KMS-11 (cell line): ENCODE measurements at regions not wholly inside any gene's neighbourhood (a gene's known extent, or its start where the extent isn't known, plus 50 kb on each side); places are given as distances from the start of the nearest gene placed in this dataset.
"Not testable (repeated sequence)": the region's sequence is repeated elsewhere in the genome, so short reads cannot be mapped to it uniquely, and the experiment has no call there.

ENCODE experiments used
- H2AFZ ChIP-seq: fragments of 200-600 bp; sonication (generic); 2 replicates; pipeline ENCODE4 v1.6.1; 2016; ENCODE audit warnings: antibody characterized with exemption, mixed run types, low read depth
- H3K27ac ChIP-seq: fragments of 200-600 bp; sonication (generic); 2 replicates; pipeline ENCODE4 v1.6.1; 2016; ENCODE audit warnings: mild to moderate bottlenecking, mixed run types
- H3K27me3 ChIP-seq: fragments of 200-600 bp; sonication (generic); 2 replicates; pipeline ENCODE4 v1.6.1; 2017; ENCODE audit warnings: mild to moderate bottlenecking, low read depth, mixed run types, moderate library complexity; ENCODE audit not compliant: insufficient read depth
- H3K36me3 ChIP-seq: fragments of 200-600 bp; sonication (generic); 2 replicates; pipeline ENCODE4 v1.6.1; 2017; ENCODE audit warnings: mild to moderate bottlenecking, mixed run types; ENCODE audit not compliant: insufficient read depth
- H3K4me1 ChIP-seq: fragments of 200-600 bp; sonication (generic); 2 replicates; pipeline ENCODE4 v1.6.1; 2016; ENCODE audit warnings: mild to moderate bottlenecking, low read depth, mixed run types; ENCODE audit not compliant: poor library complexity, severe bottlenecking
- H3K4me2 ChIP-seq: fragments of 200-600 bp; sonication (generic); 2 replicates; pipeline ENCODE4 v1.7.0; 2016; ENCODE audit warnings: mild to moderate bottlenecking, mixed run types
- H3K4me3 ChIP-seq: fragments of 200-600 bp; sonication (generic); IDR thresholded peaks from 2 replicates; pipeline ENCODE4 v1.6.1; 2017; ENCODE audit warnings: low read depth, low read length, mixed read lengths; ENCODE audit not compliant: insufficient read depth
- H3K79me2 ChIP-seq: fragments of 200-600 bp; sonication (generic); 2 replicates; pipeline ENCODE4 v1.6.1; 2016; ENCODE audit warnings: low read depth, mixed run types; ENCODE audit not compliant: insufficient read depth
- H3K9ac ChIP-seq: fragments of 200-600 bp; sonication (generic); 2 replicates; pipeline ENCODE4 v1.6.1; 2016; ENCODE audit warnings: mild to moderate bottlenecking, mixed run types
- H4K20me1 ChIP-seq: fragments of 200-600 bp; sonication (generic); 2 replicates; pipeline ENCODE4 v1.6.1; 2016; ENCODE audit warnings: mild to moderate bottlenecking, mixed run types; ENCODE audit not compliant: insufficient read depth
- TF ChIP-seq, protein P1 (sequence below): fragments of 200-600 bp; sonication (generic); conservative IDR thresholded peaks from 2 replicates; pipeline ENCODE4 v1.6.1; 2017; ENCODE audit warnings: low read depth, mild to moderate bottlenecking, antibody characterized with exemption, low read length, moderate library complexity, mixed read lengths

DNA sequence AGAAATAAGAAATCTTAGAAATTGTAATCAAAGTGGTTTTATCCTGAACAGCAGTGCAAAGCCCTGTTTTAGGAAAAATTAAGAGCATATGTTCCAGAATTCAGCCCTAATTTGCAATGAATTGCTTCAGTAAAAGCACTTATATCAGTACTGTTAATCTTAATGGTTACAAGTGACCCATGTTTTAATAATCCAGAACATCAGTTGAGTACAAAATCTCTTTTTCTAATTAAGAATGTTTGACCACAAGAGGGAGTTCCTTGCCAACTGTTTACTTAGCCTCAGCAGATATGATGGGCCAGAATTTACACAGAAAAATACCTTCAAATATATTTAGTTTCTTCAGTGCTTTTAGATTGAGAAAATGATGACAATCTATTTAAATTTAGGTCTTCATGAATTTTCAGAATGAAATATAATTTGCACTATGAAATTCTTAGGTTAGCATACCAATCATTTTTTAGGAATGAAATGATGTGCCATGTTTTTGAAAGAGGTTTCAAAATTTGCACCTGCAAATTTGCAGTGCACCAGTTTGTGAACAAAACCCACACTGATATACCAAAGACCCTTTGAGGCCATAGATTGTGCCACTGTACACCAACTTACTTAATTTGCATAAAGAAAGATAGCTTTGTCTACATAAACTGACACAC lies 926.3 kb upstream of the ARRDC3 start:
- Histone ChIP-seq H3K36me3 (no peaks in the 10 kb centered on the region), H3K79me2 (no peaks in the 10 kb centered on the region), H3K9ac (no peak overlapping the region), H3K4me1 (peaks cover 9% of the 10 kb centered on the region), H3K27me3 (no peaks in the 10 kb centered on the region), H3K4me2 (no peak overlapping the region), H4K20me1 (no peaks in the 10 kb centered on the region), H3K27ac (no peak overlapping the region), H2AFZ (no peak overlapping the region), H3K4me3 (no peak overlapping the region)
- TF ChIP-seq, protein P1, sequence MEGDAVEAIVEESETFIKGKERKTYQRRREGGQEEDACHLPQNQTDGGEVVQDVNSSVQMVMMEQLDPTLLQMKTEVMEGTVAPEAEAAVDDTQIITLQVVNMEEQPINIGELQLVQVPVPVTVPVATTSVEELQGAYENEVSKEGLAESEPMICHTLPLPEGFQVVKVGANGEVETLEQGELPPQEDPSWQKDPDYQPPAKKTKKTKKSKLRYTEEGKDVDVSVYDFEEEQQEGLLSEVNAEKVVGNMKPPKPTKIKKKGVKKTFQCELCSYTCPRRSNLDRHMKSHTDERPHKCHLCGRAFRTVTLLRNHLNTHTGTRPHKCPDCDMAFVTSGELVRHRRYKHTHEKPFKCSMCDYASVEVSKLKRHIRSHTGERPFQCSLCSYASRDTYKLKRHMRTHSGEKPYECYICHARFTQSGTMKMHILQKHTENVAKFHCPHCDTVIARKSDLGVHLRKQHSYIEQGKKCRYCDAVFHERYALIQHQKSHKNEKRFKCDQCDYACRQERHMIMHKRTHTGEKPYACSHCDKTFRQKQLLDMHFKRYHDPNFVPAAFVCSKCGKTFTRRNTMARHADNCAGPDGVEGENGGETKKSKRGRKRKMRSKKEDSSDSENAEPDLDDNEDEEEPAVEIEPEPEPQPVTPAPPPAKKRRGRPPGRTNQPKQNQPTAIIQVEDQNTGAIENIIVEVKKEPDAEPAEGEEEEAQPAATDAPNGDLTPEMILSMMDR = peak; percentile 75

DNA sequence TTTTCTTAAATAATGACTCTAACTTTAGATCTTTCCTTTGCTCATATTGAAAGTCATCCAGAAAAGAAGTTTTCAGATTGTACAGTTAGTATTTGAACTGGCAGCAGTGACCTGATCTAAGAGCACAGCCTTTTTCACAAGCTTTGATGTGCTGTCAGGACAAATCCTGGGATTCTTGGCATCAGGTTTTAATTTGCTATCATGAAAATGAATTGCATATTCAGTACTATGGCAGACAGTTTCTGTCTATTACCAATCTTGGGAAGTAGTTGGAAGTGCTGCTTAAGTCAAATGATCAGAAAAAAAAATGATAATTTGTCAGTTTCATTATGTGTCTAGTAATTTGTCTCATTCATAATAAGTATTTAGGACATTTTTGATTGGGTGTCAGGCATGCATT lies 925.6 kb upstream of the ARRDC3 start:
- TF ChIP-seq, protein P1 = no peak
- H3K9ac ChIP-seq = no peak overlapping the region
- peaks cover 9% of the 10 kb centered on the region for H3K4me1 ChIP-seq
- H3K27ac ChIP-seq = no peak overlapping the region
- H3K27me3 ChIP-seq = no peaks in the 10 kb centered on the region
- H4K20me1 ChIP-seq = no peaks in the 10 kb centered on the region
- H3K4me2 ChIP-seq = no peak overlapping the region
- no peak overlapping the region for H3K4me3 ChIP-seq
- no peak overlapping the region for H2AFZ ChIP-seq
- H3K79me2 ChIP-seq = no peaks in the 10 kb centered on the region
- H3K36me3 ChIP-seq = no peaks in the 10 kb centered on the region

DNA sequence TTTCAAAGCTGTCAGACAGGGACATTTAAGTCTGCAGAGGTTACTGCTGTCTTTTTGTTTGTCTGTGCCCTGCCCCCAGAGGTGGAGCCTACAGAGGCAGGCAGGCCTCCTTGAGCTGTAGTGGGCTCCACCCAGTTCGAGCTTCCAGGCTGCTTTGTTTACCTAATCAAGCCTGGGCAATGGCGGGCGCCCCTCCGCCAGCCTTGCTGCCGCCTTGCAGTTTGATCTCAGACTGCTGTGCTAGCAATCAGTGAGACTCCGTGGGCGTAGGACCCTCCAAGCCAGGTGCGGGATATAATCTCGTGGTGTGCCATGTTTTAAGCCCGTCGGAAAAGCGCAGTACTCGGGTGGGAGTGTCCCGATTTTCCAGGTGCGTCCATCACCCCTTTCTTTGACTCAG lies 919.2 kb upstream of the ARRDC3 start:
- H3K36me3 ChIP-seq, H3K4me3 ChIP-seq, H3K4me2 ChIP-seq: not testable (repeated sequence)

DNA sequence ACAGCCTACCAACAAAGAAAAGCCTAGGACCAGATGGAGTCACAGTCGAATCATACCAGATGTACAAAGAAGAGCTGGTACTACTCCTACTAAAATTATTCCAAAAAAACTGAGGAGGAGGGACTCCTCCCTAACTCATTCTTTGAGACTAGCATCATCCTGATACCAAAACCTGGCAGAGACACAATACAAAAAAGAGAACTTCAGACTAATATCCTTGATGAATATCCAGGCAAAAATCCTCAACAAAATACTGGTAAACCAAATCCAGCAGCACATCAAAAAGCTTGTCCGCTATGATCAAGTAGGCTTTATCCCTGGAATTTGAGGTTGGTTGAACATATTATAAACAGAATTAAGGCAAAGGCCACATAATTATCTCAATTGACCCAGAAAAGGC lies 900.4 kb upstream of the ARRDC3 start:
- Histone ChIP-seq H3K27ac (no peak overlapping the region), H2AFZ (no peak overlapping the region), H3K79me2 (no peaks in the 10 kb centered on the region), H3K9ac (no peak overlapping the region), H3K4me1 (no peaks in the 10 kb centered on the region), H3K4me3 (no peak overlapping the region), H3K27me3 (no peaks in the 10 kb centered on the region), H3K36me3 (no peaks in the 10 kb centered on the region), H4K20me1 (no peaks in the 10 kb centered on the region), H3K4me2 (no peak overlapping the region)
- TF ChIP-seq, protein P1 = no peak

More for the DNA sequence above, 919.2 kb upstream of the ARRDC3 start:
- H3K79me2 ChIP-seq, H3K9ac ChIP-seq, H3K4me1 ChIP-seq, H2AFZ ChIP-seq, H3K27ac ChIP-seq, H3K27me3 ChIP-seq, H4K20me1 ChIP-seq: not testable (repeated sequence)

DNA sequence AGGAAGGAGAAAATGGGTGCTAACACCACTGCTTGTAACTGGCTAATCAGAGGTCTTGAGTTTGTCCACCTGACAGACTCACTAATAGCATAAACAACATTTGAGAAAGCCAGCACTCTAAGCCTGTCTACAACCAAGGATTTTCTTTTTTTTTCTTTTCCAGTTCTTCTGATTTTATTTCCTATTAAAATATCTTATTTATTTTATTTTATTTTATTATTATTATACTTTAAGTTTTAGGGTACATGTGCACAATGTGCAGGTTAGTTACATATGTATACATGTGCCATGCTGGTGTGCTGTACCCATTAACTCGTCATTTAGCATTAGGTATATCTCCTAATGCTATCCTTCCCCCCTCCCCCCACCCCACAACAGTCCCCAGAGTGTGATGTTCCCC lies 888.6 kb upstream of the ARRDC3 start:
- H3K36me3 ChIP-seq, H3K27me3 ChIP-seq, H3K79me2 ChIP-seq, H3K4me1 ChIP-seq, H2AFZ ChIP-seq, H3K9ac ChIP-seq, H4K20me1 ChIP-seq, H3K4me2 ChIP-seq, H3K27ac ChIP-seq, H3K4me3 ChIP-seq: not testable (repeated sequence)
